Stimulated activated effector memory CD8-positive, alpha-beta T cell treated with anti-CD3 and anti-CD28 coated beads, Interleukin-12 subunit alpha, Interleukin-12 subunit beta, amount 100 ng/mL, for 72 hours (primary cell): ENCODE measurements at regions not wholly inside any gene's neighbourhood (a gene's known extent, or its start where the extent isn't known, plus 50 kb on each side); places are given as distances from the start of the nearest gene placed in this dataset.

Experiments
- ATAC-seq: fragments of 150-1000 bp; cut with Tn5 transposase; 2 replicates; pipeline ENCODE4 v1.10.0; 2021
- DNase-seq, 2 donors: peaks; one replicate each; pipeline ENCODE4 v3.0.0; 2021 to 2022; ENCODE audit warnings: low spot score in 2 of 2
- H3K27ac Mint-ChIP-seq: one replicate; pipeline ENCODE4 v1.8.0; 2022; ENCODE audit warnings: mild to moderate bottlenecking, mixed read lengths
- H3K36me3 Mint-ChIP-seq: one replicate; pipeline ENCODE4 v1.8.0; 2022; ENCODE audit warnings: mild to moderate bottlenecking, mixed read lengths
- H3K4me1 Mint-ChIP-seq: one replicate; pipeline ENCODE4 v1.8.0; 2022; ENCODE audit warnings: mixed read lengths
- H3K4me3 Mint-ChIP-seq: one replicate; pipeline ENCODE4 v1.8.0; 2022; ENCODE audit warnings: mild to moderate bottlenecking, mixed read lengths
- H3K9me3 Mint-ChIP-seq: one replicate; pipeline ENCODE4 v1.8.0; 2022; ENCODE audit warnings: mixed read lengths

- Mint-ChIP-seq H3K9me3 (peaks cover 2% of the 10 kb centered on the region), H3K4me1 (no peaks in the 10 kb centered on the region), H3K27ac (no peak overlapping the region), H3K4me3 (no peak overlapping the region), H3K36me3 (no peaks in the 10 kb centered on the region)
- ATAC-seq (no peak), DNase-seq (no peak)
These were observed 113.8 kb upstream of the ADCY1 start for GRCh38 chr7:45460379-45460778.

DNA sequence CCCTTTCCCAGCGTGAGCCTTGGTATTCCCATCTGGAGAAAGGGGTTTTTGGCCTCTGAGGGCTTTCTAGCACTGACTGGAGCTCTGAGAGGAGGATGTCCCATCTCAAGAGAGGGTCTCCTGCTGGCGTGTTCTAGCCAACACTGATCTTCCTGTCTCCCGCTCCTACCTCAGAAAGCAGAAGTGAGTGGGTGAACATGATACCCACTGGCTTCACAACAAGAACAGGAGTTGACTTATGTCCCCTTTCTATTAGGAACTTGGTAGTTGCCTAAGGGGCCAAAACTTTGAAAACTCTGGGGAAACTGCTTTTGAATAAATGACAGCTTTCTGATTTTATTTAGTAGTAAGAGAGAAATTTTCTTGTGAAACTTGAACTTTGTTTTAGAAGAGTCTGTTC is 113.1 kb upstream of the ADCY1 start:
- H3K4me3 Mint-ChIP-seq = no peak overlapping the region
- H3K27ac Mint-ChIP-seq = no peak overlapping the region
- DNase-seq = no peak
- no peaks in the 10 kb centered on the region for H3K36me3 Mint-ChIP-seq
- no peaks in the 10 kb centered on the region for H3K4me1 Mint-ChIP-seq
- no peak for ATAC-seq
- H3K9me3 Mint-ChIP-seq = peaks cover 2% of the 10 kb centered on the region

DNA sequence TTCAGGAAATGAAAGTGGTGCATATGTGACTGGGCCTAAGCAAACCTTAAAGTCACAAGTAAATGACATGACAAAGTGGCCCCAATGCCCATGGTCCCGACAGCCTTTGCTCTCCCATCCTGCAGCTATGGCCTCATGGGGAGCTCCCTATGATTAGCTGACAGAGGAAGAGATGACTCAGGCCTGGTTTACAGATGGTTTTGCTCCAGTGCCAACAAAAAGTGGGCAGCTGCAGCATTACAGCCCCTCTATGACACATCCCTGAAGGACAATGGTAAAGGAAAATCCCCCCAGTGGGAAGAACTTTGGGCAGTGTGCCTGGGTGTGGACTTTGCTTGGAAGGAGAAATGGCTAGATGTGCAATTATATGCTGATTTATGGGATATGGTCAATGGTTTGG is 105.1 kb upstream of the ADCY1 start:
- H3K27ac Mint-ChIP-seq = no peak overlapping the region
- no peak overlapping the region for H3K4me3 Mint-ChIP-seq
- H3K36me3 Mint-ChIP-seq = no peaks in the 10 kb centered on the region
- ATAC-seq (no peak), DNase-seq (no peak)
- H3K4me1 Mint-ChIP-seq = no peaks in the 10 kb centered on the region
- no peaks in the 10 kb centered on the region for H3K9me3 Mint-ChIP-seq

- Mint-ChIP-seq H3K4me1 (no peaks in the 10 kb centered on the region), H3K4me3 (no peak overlapping the region)
These were observed 104.1 kb upstream of the ADCY1 start for GRCh38 chr7:45470031-45470430.

DNA sequence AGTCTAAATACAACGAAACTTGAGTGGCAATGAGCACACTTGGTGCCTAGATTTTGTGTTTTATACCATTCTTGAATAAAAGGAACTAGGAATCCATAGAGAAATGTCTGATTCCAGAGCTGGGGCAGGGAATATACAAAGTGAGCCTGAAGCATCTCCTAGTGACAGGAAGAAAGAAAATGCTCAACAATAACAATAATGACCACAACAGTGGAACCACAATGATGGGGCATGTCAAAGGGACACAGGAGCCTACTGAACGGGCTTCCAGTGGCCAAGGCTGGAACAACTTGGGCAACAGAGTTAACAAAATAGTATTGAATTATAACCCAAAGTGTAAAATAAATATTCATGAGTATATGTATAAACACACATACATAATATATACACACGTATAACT is 94.4 kb upstream of the ADCY1 start:
- DNase-seq (no peak), ATAC-seq (no peak)
- Mint-ChIP-seq H3K4me3 (no peak overlapping the region), H3K36me3 (no peaks in the 10 kb centered on the region), H3K9me3 (no peaks in the 10 kb centered on the region), H3K27ac (no peak overlapping the region), H3K4me1 (no peaks in the 10 kb centered on the region)

More at GRCh38 chr7:45470031-45470430, 104.1 kb upstream of the ADCY1 start:
- Mint-ChIP-seq H3K27ac (no peak overlapping the region), H3K36me3 (no peaks in the 10 kb centered on the region), H3K9me3 (no peaks in the 10 kb centered on the region)
- ATAC-seq (no peak), DNase-seq (no peak)

- no peak overlapping the region for H3K4me3 Mint-ChIP-seq
- no peak overlapping the region for H3K27ac Mint-ChIP-seq
- DNase-seq (no peak), ATAC-seq (no peak)
- H3K36me3 Mint-ChIP-seq = no peaks in the 10 kb centered on the region
- no peaks in the 10 kb centered on the region for H3K9me3 Mint-ChIP-seq
- H3K4me1 Mint-ChIP-seq = no peaks in the 10 kb centered on the region
These were observed 91.7 kb upstream of the ADCY1 start for GRCh38 chr7:45482451-45482850.

DNA sequence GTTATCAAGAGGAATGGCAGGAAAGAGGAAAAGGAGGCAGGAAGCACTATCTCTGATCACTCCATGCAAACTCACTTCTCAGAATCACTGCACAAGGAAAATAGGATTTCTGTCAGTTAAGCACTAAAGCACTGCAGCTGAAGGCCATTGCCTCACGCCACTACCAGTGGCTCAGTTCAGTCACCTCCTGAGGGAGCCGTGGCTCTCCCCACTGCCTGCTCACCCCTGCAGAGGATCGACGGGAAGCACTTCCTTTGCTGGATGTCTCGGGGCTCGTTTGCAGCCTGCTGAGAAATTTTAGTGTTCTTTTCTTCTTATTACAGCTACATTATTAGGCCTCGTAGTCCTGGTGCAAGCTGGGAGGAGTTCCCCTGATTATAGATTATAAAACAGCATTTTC is 90.1 kb upstream of the ADCY1 start:
- Mint-ChIP-seq H3K4me1 (no peaks in the 10 kb centered on the region), H3K9me3 (no peaks in the 10 kb centered on the region), H3K4me3 (no peak overlapping the region), H3K36me3 (no peaks in the 10 kb centered on the region), H3K27ac (no peak overlapping the region)
- ATAC-seq = no peak
- DNase-seq = no peak

GRCh38 chr7:45486575-45486974 is 87.6 kb upstream of the ADCY1 start:
- DNase-seq = no peak
- H3K36me3 Mint-ChIP-seq = no peaks in the 10 kb centered on the region
- no peaks in the 10 kb centered on the region for H3K4me1 Mint-ChIP-seq
- ATAC-seq = no peak
- H3K9me3 Mint-ChIP-seq = no peaks in the 10 kb centered on the region
- no peak overlapping the region for H3K27ac Mint-ChIP-seq
- H3K4me3 Mint-ChIP-seq = no peak overlapping the region

- no peak overlapping the region for H3K27ac Mint-ChIP-seq
- H3K4me3 Mint-ChIP-seq = no peak overlapping the region
- no peaks in the 10 kb centered on the region for H3K36me3 Mint-ChIP-seq
- H3K9me3 Mint-ChIP-seq = peaks cover 9% of the 10 kb centered on the region
- H3K4me1 Mint-ChIP-seq = no peaks in the 10 kb centered on the region
- ATAC-seq = no peak
- DNase-seq = no peak
These were observed 79.3 kb upstream of the ADCY1 start for GRCh38 chr7:45494885-45495284.

GRCh38 chr7:45495618-45496017 is 78.5 kb upstream of the ADCY1 start:
- Mint-ChIP-seq H3K4me3 (no peak overlapping the region), H3K36me3 (no peaks in the 10 kb centered on the region), H3K27ac (no peak overlapping the region), H3K4me1 (no peaks in the 10 kb centered on the region), H3K9me3 (peaks cover 9% of the 10 kb centered on the region)
- DNase-seq (no peak), ATAC-seq (no peak)

- Mint-ChIP-seq H3K4me3 (no peak overlapping the region), H3K27ac (no peak overlapping the region), H3K9me3 (peaks cover 3% of the 10 kb centered on the region), H3K36me3 (no peaks in the 10 kb centered on the region), H3K4me1 (no peaks in the 10 kb centered on the region)
- DNase-seq = no peak
- ATAC-seq = no peak
These were observed 73.9 kb upstream of the ADCY1 start for GRCh38 chr7:45500257-45500656.

- Mint-ChIP-seq H3K36me3 (no peaks in the 10 kb centered on the region), H3K27ac (no peak overlapping the region), H3K4me1 (peaks cover 8% of the 10 kb centered on the region), H3K9me3 (peaks cover 16% of the 10 kb centered on the region), H3K4me3 (no peak overlapping the region)
- ATAC-seq (no peak), DNase-seq (no peak)
These were observed 72.4 kb upstream of the ADCY1 start for GRCh38 chr7:45501791-45502190.

- no peaks in the 10 kb centered on the region for H3K36me3 Mint-ChIP-seq
- peaks cover 25% of the 10 kb centered on the region for H3K9me3 Mint-ChIP-seq
- DNase-seq (no peak), ATAC-seq (no peak)
- no peak overlapping the region for H3K27ac Mint-ChIP-seq
- peaks cover 8% of the 10 kb centered on the region for H3K4me1 Mint-ChIP-seq
- no peak overlapping the region for H3K4me3 Mint-ChIP-seq
These were observed 68.1 kb upstream of the ADCY1 start for GRCh38 chr7:45506059-45506458.

DNA sequence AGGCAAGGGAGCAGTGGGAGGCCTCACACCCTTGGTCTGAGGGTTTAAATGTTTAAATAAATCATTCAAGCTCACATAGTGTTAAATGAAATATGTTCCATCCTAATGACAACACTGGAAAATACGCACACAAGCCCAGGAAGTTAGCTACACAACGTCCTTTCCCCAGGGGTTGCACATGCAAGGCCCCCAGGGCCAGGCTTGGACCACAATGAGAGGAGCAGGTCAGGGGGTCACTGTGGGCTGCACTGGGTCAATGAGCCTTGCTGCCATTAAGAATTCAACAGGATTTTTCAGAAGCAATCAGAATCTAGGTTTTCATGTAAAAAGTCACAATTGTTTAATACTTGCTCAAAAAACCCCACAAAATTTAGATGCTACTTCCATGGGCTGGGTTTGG is 64.9 kb upstream of the ADCY1 start:
- no peak for ATAC-seq
- Mint-ChIP-seq H3K4me3 (no peak overlapping the region), H3K9me3 (peaks cover 25% of the 10 kb centered on the region), H3K36me3 (no peaks in the 10 kb centered on the region), H3K27ac (no peak overlapping the region), H3K4me1 (peaks cover 8% of the 10 kb centered on the region)
- no peak for DNase-seq

DNA sequence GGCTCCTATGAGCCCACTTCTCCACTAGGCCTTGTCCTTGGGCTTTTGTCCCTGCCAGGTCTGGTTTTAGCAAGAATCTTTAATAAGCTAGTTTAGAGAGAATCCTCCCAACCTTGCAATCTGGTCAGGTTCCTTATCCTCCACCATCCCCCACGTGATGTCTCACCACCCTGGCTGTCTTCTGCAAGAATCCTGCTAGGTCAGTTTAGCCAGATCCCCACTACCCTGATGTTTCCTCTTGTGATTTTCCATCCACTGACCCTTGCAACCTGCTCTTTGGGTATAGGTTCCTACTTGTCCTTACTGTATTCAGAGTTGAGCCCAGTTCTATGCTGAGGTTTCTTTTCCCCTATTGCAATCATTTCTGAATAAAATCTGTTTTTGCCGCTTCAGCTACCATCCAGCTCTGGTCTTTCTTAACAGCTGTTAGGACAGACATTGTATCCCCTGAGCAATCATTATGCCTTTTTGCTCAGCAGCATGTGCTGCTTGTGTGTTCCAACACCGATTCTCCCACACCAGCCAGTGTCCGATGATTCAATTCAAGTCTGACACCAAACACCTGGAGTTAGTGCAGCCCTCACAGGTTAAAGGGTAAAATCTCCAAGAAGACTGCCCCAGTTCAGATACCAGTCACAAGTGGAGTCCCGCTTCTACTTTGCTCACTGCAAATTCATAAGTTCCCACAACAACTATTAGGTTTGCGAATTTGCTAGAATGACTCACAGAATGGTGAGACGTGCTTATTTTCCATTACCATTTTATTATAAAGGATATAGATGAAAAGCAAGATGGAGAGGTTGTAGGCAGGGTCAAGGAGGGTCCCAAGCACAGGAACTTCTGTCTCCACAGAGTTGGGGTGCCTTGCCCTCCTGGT is 62.2 kb upstream of the ADCY1 start:
- DNase-seq (no peak), ATAC-seq (no peak)
- Mint-ChIP-seq H3K9me3 (peaks cover 9% of the 10 kb centered on the region), H3K27ac (no peak overlapping the region), H3K4me1 (no peaks in the 10 kb centered on the region), H3K4me3 (no peak overlapping the region), H3K36me3 (no peaks in the 10 kb centered on the region)

DNA sequence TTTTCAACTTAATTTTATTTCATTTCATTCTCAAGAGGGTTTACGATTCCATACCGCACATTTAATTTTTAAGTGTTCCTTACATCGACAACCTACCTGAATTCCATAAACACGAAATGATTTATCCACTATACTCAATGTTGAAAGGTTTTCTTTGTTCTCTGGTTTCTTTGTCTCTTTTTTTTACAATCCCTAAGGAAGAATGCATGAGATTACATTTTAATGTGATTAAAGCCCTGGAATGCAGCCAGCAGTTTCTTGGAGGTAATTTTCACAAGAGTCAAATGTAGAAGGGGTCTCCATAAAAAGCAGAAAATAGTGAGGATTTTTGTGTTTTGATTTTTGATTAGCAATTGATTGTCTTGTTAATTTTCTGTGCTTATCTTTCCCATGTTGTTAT is 59.2 kb upstream of the ADCY1 start:
- H3K36me3 Mint-ChIP-seq = no peaks in the 10 kb centered on the region
- H3K27ac Mint-ChIP-seq = no peak overlapping the region
- H3K4me1 Mint-ChIP-seq = no peaks in the 10 kb centered on the region
- H3K9me3 Mint-ChIP-seq = peaks cover 12% of the 10 kb centered on the region
- ATAC-seq (no peak), DNase-seq (no peak)
- H3K4me3 Mint-ChIP-seq = no peak overlapping the region
